ENCODE measurements at regions not wholly inside any gene's neighbourhood (a gene's known extent, or its start where the extent isn't known, plus 50 kb on each side); places are given as distances from the start of the nearest gene placed in this dataset.
"Not testable (repeated sequence)": the region's sequence is repeated elsewhere in the genome, so short reads cannot be mapped to it uniquely, and the experiment has no call there.

GRCh38 chr10:52573347-52573746, 199.2 kb downstream of the MBL2 start:
- no peak for DNase-seq
- H3K27ac ChIP-seq (ENCODE audit: low read depth in 2 of 2, low read length in 2 of 2) = no peak overlapping the region
- intact Hi-C loops (cut with DNase I) = no loop called here
- TF ChIP-seq CTCF (IDR thresholded peaks at IDR 0.05; ENCODE audit: borderline replicate concordance, extremely low read depth, insufficient read depth) = no peak
- no peak overlapping the region for H3K9ac ChIP-seq (ENCODE audit: low read length in 3 of 3)
- H3K4me1 ChIP-seq (ENCODE audit: control insufficient read depth in 2 of 3, insufficient read depth in 2 of 3, low read depth in 1 of 3, low read length in 3 of 3) = no peaks in the 10 kb centered on the region
- no peaks in the 10 kb centered on the region for H3K27me3 ChIP-seq (ENCODE audit: control insufficient read depth, insufficient read depth, low read length)
- no peak overlapping the region for H3K4me3 ChIP-seq (ENCODE audit: low read length in 3 of 3)
- no peak for FAIRE-seq
- no peaks in the 10 kb centered on the region for H3K9me3 ChIP-seq (ENCODE audit: control insufficient read depth in 2 of 3, insufficient read depth in 1 of 3, low read length in 3 of 3)
- no peaks in the 10 kb centered on the region for H3K36me3 ChIP-seq (ENCODE audit: control insufficient read depth in 2 of 3, insufficient read depth in 3 of 3, low read length in 3 of 3)

GRCh38 chr10:52574697-52575096, 197.9 kb downstream of the MBL2 start:
- intact Hi-C loops (cut with DNase I) = no loop called here
- no peak for TF ChIP-seq CTCF (IDR thresholded peaks at IDR 0.05; ENCODE audit: borderline replicate concordance, extremely low read depth, insufficient read depth)
- Histone ChIP-seq H3K27ac (ENCODE audit: low read depth in 2 of 2, low read length in 2 of 2) (no peak overlapping the region), H3K36me3 (ENCODE audit: control insufficient read depth in 2 of 3, insufficient read depth in 3 of 3, low read length in 3 of 3) (no peaks in the 10 kb centered on the region), H3K4me3 (ENCODE audit: low read length in 3 of 3) (no peak overlapping the region), H3K27me3 (ENCODE audit: control insufficient read depth, insufficient read depth, low read length) (no peaks in the 10 kb centered on the region), H3K9ac (ENCODE audit: low read length in 3 of 3) (no peak overlapping the region), H3K9me3 (ENCODE audit: control insufficient read depth in 2 of 3, insufficient read depth in 1 of 3, low read length in 3 of 3) (no peaks in the 10 kb centered on the region), H3K4me1 (ENCODE audit: control insufficient read depth in 2 of 3, insufficient read depth in 2 of 3, low read depth in 1 of 3, low read length in 3 of 3) (no peaks in the 10 kb centered on the region)
- FAIRE-seq = no peak
- peak in 2 of 5 donors; percentile 13 for DNase-seq

GRCh38 chr10:52577047-52577446, 195.5 kb downstream of the MBL2 start:
- no peak for TF ChIP-seq CTCF (IDR thresholded peaks at IDR 0.05; ENCODE audit: borderline replicate concordance, extremely low read depth, insufficient read depth)
- intact Hi-C loops (cut with DNase I) = no loop called here
- DNase-seq = no peak
- H3K27me3 ChIP-seq (ENCODE audit: control insufficient read depth, insufficient read depth, low read length) = no peaks in the 10 kb centered on the region
- FAIRE-seq = no peak
- H3K36me3 ChIP-seq (ENCODE audit: control insufficient read depth in 2 of 3, insufficient read depth in 3 of 3, low read length in 3 of 3) = no peaks in the 10 kb centered on the region
- no peak overlapping the region for H3K27ac ChIP-seq (ENCODE audit: low read depth in 2 of 2, low read length in 2 of 2)
- no peaks in the 10 kb centered on the region for H3K4me1 ChIP-seq (ENCODE audit: control insufficient read depth in 2 of 3, insufficient read depth in 2 of 3, low read depth in 1 of 3, low read length in 3 of 3)
- H3K9ac ChIP-seq (ENCODE audit: low read length in 3 of 3) = no peak overlapping the region
- no peaks in the 10 kb centered on the region for H3K9me3 ChIP-seq (ENCODE audit: control insufficient read depth in 2 of 3, insufficient read depth in 1 of 3, low read length in 3 of 3)
- H3K4me3 ChIP-seq (ENCODE audit: low read length in 3 of 3) = no peak overlapping the region

DNA sequence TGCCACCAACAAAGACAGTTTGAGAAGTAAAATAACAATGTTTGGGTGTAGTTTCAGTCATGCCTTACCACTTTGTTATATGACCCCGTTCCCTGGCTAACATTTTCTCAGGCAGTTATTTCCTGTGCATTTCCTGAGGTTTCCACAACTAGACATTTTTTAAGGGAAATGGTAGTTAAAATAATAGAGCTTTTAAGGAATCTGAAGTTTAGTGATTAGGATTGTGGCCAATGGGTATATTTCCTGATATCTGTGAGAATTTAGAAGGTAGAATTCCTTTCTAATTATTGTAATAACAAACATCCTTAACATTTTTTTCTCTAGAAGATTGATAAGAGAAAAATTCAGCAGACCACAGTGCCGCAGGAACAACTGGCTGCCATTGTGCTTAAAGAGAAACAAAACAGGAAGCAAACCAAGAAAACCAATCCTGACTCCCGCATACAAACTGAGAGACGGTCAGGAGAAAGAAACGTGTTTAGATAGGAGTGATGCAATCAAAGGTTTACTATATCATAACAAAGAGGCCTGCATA, 193.6 kb downstream of the MBL2 start:
- DNase-seq (peak in 2 of 5 donors; percentile 21 to 42), FAIRE-seq (no peak)
- Histone ChIP-seq H3K4me1 (ENCODE audit: control insufficient read depth in 2 of 3, insufficient read depth in 2 of 3, low read depth in 1 of 3, low read length in 3 of 3) (no peaks in the 10 kb centered on the region), H3K27ac (ENCODE audit: low read depth in 2 of 2, low read length in 2 of 2) (no peak overlapping the region), H3K36me3 (ENCODE audit: control insufficient read depth in 2 of 3, insufficient read depth in 3 of 3, low read length in 3 of 3) (no peaks in the 10 kb centered on the region), H3K27me3 (ENCODE audit: control insufficient read depth, insufficient read depth, low read length) (no peaks in the 10 kb centered on the region), H3K9ac (ENCODE audit: low read length in 3 of 3) (no peak overlapping the region), H3K9me3 (ENCODE audit: control insufficient read depth in 2 of 3, insufficient read depth in 1 of 3, low read length in 3 of 3) (no peaks in the 10 kb centered on the region), H3K4me3 (ENCODE audit: low read length in 3 of 3) (no peak overlapping the region)
- intact Hi-C loops (cut with DNase I) = no loop called here
- TF ChIP-seq CTCF (IDR thresholded peaks at IDR 0.05; ENCODE audit: borderline replicate concordance, extremely low read depth, insufficient read depth) = no peak

DNA sequence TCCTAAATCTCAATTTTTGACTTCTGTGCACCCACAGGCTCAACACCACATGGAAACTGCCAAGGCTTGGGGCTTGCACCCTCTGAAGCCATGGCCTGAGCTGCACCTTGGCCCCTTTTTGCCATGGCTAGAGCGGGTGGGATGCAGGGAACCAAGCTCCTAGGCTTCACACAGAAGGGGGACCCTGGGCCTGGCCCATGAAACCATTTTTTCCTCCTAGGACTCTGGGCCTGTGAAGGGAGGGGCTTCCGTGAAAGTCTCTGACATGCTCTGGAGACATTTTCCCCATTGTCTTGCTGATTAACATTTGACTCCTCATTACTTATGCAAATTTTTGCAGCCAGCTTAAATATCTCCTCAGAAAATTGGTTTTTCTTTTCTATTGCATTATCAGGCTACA, 190.9 kb downstream of the MBL2 start:
- H3K9me3 ChIP-seq (ENCODE audit: control insufficient read depth in 2 of 3, insufficient read depth in 1 of 3, low read length in 3 of 3); intact Hi-C loops (cut with DNase I); H3K27me3 ChIP-seq (ENCODE audit: control insufficient read depth, insufficient read depth, low read length); H3K4me3 ChIP-seq (ENCODE audit: low read length in 3 of 3); H3K36me3 ChIP-seq (ENCODE audit: control insufficient read depth in 2 of 3, insufficient read depth in 3 of 3, low read length in 3 of 3); H3K27ac ChIP-seq (ENCODE audit: low read depth in 2 of 2, low read length in 2 of 2); FAIRE-seq; H3K4me1 ChIP-seq (ENCODE audit: control insufficient read depth in 2 of 3, insufficient read depth in 2 of 3, low read depth in 1 of 3, low read length in 3 of 3); H3K9ac ChIP-seq (ENCODE audit: low read length in 3 of 3); DNase-seq: not testable (repeated sequence)
